H9 (cell line): ENCODE measurements at regions not wholly inside any gene's neighbourhood (a gene's known extent, or its start where the extent isn't known, plus 50 kb on each side); places are given as distances from the start of the nearest gene placed in this dataset.

Source experiments
- DNase-seq: peaks from one replicate; pipeline ENCODE4 v3.0.0-alpha.2; 2017
- H2AFZ ChIP-seq: one replicate; pipeline ENCODE4 v1.6.1; 2013; ENCODE audit warnings: mild to moderate bottlenecking, low read length, control low read depth, moderate library complexity
- H2AK5ac ChIP-seq: 2 replicates; pipeline ENCODE4 v1.6.1; 2013; ENCODE audit warnings: low read length, control low read depth, mixed read lengths; ENCODE audit not compliant: insufficient read length
- H2BK120ac ChIP-seq: one replicate; pipeline ENCODE4 v1.6.1; 2013; ENCODE audit warnings: low read depth, mild to moderate bottlenecking, low read length, control low read depth, inconsistent platforms; ENCODE audit not compliant: poor library complexity, severe bottlenecking
- H2BK12ac ChIP-seq: 2 replicates; pipeline ENCODE4 v1.6.1; 2013; ENCODE audit warnings: low read length, control low read depth, mixed read lengths, low read depth; ENCODE audit not compliant: insufficient read length
- H2BK15ac ChIP-seq: 2 replicates; pipeline ENCODE4 v1.6.1; 2013; ENCODE audit warnings: low read depth, low read length, control low read depth
- H2BK20ac ChIP-seq: one replicate; pipeline ENCODE4 v1.6.1; 2013; ENCODE audit warnings: low read depth, mild to moderate bottlenecking, low read length, control low read depth, inconsistent platforms; ENCODE audit not compliant: poor library complexity, severe bottlenecking
- H2BK5ac ChIP-seq: 2 replicates; pipeline ENCODE4 v1.6.1; 2013; ENCODE audit warnings: low read length, control low read depth, mixed read lengths; ENCODE audit not compliant: insufficient read length
- H3K14ac ChIP-seq: 2 replicates; pipeline ENCODE4 v1.6.1; 2013; ENCODE audit warnings: low read length, control low read depth; ENCODE audit not compliant: insufficient read depth
- H3K18ac ChIP-seq: 2 replicates; pipeline ENCODE4 v1.6.1; 2013; ENCODE audit warnings: low read depth, mild to moderate bottlenecking, mixed read lengths, low read length, control low read depth; ENCODE audit not compliant: insufficient read length
- H3K23ac ChIP-seq: 2 replicates; pipeline ENCODE4 v1.6.1; 2013; ENCODE audit warnings: low read length, control low read depth, mixed read lengths, low read depth; ENCODE audit not compliant: insufficient read length
- H3K23me2 ChIP-seq: 2 replicates; pipeline ENCODE4 v1.6.1; 2013; ENCODE audit warnings: low read depth, mild to moderate bottlenecking, mixed read lengths, low read length, control low read depth; ENCODE audit not compliant: insufficient read length, poor library complexity, severe bottlenecking
- H3K27ac ChIP-seq: 2 replicates; pipeline ENCODE4 v1.5.1; 2013; ENCODE audit warnings: low read length, control low read depth, mixed read lengths, low read depth; ENCODE audit not compliant: insufficient read length
- H3K27me3 ChIP-seq: 2 replicates; pipeline ENCODE4 v1.6.1; 2013; ENCODE audit warnings: low read length, control low read depth, inconsistent platforms; ENCODE audit not compliant: insufficient read depth
- H3K4ac ChIP-seq: 2 replicates; pipeline ENCODE4 v1.6.1; 2013; ENCODE audit warnings: low read depth, mild to moderate bottlenecking, control low read depth, inconsistent platforms, low read length, moderate library complexity
- H3K4me1 ChIP-seq: 2 replicates; pipeline ENCODE4 v1.6.1; 2013; ENCODE audit warnings: low read length, control low read depth, inconsistent platforms; ENCODE audit not compliant: insufficient read depth
- H3K4me2 ChIP-seq: 2 replicates; pipeline ENCODE4 v1.6.1; 2013; ENCODE audit warnings: low read length, control low read depth, mixed read lengths; ENCODE audit not compliant: insufficient read length, insufficient read depth
- H3K56ac ChIP-seq: 2 replicates; pipeline ENCODE4 v1.6.1; 2013; ENCODE audit warnings: low read depth, mild to moderate bottlenecking, mixed read lengths, low read length, control low read depth; ENCODE audit not compliant: insufficient read length
- H3K79me1 ChIP-seq: 2 replicates; pipeline ENCODE4 v1.6.1; 2013; ENCODE audit warnings: low read depth, mild to moderate bottlenecking, moderate library complexity, low read length, control low read depth, inconsistent platforms; ENCODE audit not compliant: insufficient read depth, poor library complexity, severe bottlenecking
- H3K79me2 ChIP-seq: 2 replicates; pipeline ENCODE4 v1.6.1; 2013; ENCODE audit warnings: low read length, control low read depth, inconsistent platforms; ENCODE audit not compliant: insufficient read depth
- H3K9ac ChIP-seq: 2 replicates; pipeline ENCODE4 v1.6.1; 2013; ENCODE audit warnings: low read length, control low read depth, mixed read lengths; ENCODE audit not compliant: insufficient read length; ENCODE audit errors: extremely low read depth
- H3K9me3 ChIP-seq: one replicate; pipeline ENCODE4 v1.6.1; 2013; ENCODE audit warnings: low read depth, low read length, inconsistent platforms; ENCODE audit not compliant: control insufficient read depth
- H3T11ph ChIP-seq: one replicate; pipeline ENCODE4 v1.6.1; 2013; ENCODE audit warnings: mild to moderate bottlenecking, low read length, control low read depth, inconsistent platforms
- H4K20me1 ChIP-seq: one replicate; pipeline ENCODE4 v1.6.1; 2013; ENCODE audit not compliant: control insufficient read depth, insufficient read length, insufficient read depth
- H4K5ac ChIP-seq: 2 replicates; pipeline ENCODE4 v1.6.1; 2013; ENCODE audit warnings: low read depth, mild to moderate bottlenecking, mixed read lengths, low read length, control low read depth; ENCODE audit not compliant: insufficient read length
- H4K8ac ChIP-seq: replicated peaks from 2 replicates; pipeline ENCODE4 v1.6.1; 2013; ENCODE audit warnings: low read length, control low read depth, mixed read lengths, low read depth; ENCODE audit not compliant: insufficient read length
- H4K91ac ChIP-seq: 2 replicates; pipeline ENCODE4 v1.6.1; 2013; ENCODE audit warnings: low read depth, mild to moderate bottlenecking, moderate library complexity, mixed read lengths, low read length, control low read depth; ENCODE audit not compliant: insufficient read length
- H3K27ac Mint-ChIP-seq, 3 experiments: 2 replicates in 2 of 3; 3 replicates in 1 of 3; pipeline ENCODE4 v1.8.0; 2020 to 2021; ENCODE audit warnings: mixed read lengths in 3 of 3, mild to moderate bottlenecking in 1 of 3, moderate library complexity in 1 of 3
- H3K27me3 Mint-ChIP-seq: 2 replicates; pipeline ENCODE4 v1.8.0; 2021; ENCODE audit warnings: low read depth, mild to moderate bottlenecking, moderate library complexity, mixed read lengths
- H3K36me3 Mint-ChIP-seq, 3 experiments: 2 replicates in 2 of 3; 3 replicates in 1 of 3; pipeline ENCODE4 v1.8.0; 2020 to 2021; ENCODE audit warnings: low read depth in 3 of 3, mixed read lengths in 3 of 3; ENCODE audit not compliant: insufficient read depth in 1 of 3
- H3K4me1 Mint-ChIP-seq, 2 experiments: 2 replicates each; pipeline ENCODE4 v1.8.0; 2020; ENCODE audit warnings: mixed read lengths in 2 of 2
- H3K4me3 Mint-ChIP-seq, 2 experiments: 2 replicates in 1 of 2; 3 replicates in 1 of 2; pipeline ENCODE4 v1.8.0; 2020 to 2021; ENCODE audit warnings: mild to moderate bottlenecking in 2 of 2, mixed read lengths in 2 of 2, moderate library complexity in 1 of 2
- H3K9me3 Mint-ChIP-seq, 2 experiments: 2 replicates in 1 of 2; 3 replicates in 1 of 2; pipeline ENCODE4 v1.8.0; 2020; ENCODE audit warnings: mild to moderate bottlenecking in 2 of 2, mixed read lengths in 2 of 2, moderate library complexity in 1 of 2
- CTCF ChIP-seq: fragments of 200-600 bp; sonication (generic); conservative IDR thresholded peaks from 3 replicates; pipeline ENCODE4 v1.8.0; 2021; ENCODE audit warnings: antibody characterized with exemption, mild to moderate bottlenecking
- WGBS: extraction: QIAGEN DNeasy Blood & Tissue Kit; methylation state at CpG from one replicate; pipeline ENCODE4 v1.1.7; 2013; ENCODE audit warnings: missing lambda C conversion rate, low lambda C conversion rate, mixed read lengths; ENCODE audit not compliant: insufficient read length; ENCODE audit errors: extremely low coverage; 5-methylcytosine and 5-hydroxymethylcytosine counted together

- H3K27ac Mint-ChIP-seq, result peak overlapping the region in 1 of 3 experiments; percentile 42; a peak in 1 of 7 replicates
- TF ChIP-seq CTCF, result no peak
- Histone ChIP-seq H3K79me2 (no peaks in the 10 kb centered on the region), H2BK5ac (no peak overlapping the region), H2BK20ac (no peak overlapping the region), H2BK15ac (no peak overlapping the region), H3T11ph (no peak overlapping the region), H2BK120ac (no peak overlapping the region), H3K27ac (no peak overlapping the region), H3K79me1 (no peaks in the 10 kb centered on the region), H2BK12ac (peak overlapping the region; percentile 29), H3K23me2 (no peaks in the 10 kb centered on the region), H3K4me1 (peaks cover 2% of the 10 kb centered on the region; the same call in 1 of the 2 replicates), H2AFZ (no peak overlapping the region), H4K8ac (no peak overlapping the region), H2AK5ac (no peak overlapping the region), H3K18ac (no peak overlapping the region), H3K4me2 (no peak overlapping the region), H3K9ac (no peak overlapping the region), H4K5ac (no peak overlapping the region), H3K27me3 (no peaks in the 10 kb centered on the region), H3K14ac (peak overlapping the region; percentile 75; the same call in 1 of the 2 replicates), H4K91ac (no peak overlapping the region), H3K56ac (no peak overlapping the region), H3K9me3 (no peaks in the 10 kb centered on the region), H3K23ac (no peak overlapping the region), H3K4ac (no peak overlapping the region), H4K20me1 (no peaks in the 10 kb centered on the region)
- no peaks in the 10 kb centered on the region for H3K9me3 Mint-ChIP-seq
- no peak for DNase-seq
- H3K4me3 Mint-ChIP-seq, result no peak overlapping the region
- H3K36me3 Mint-ChIP-seq, result no peaks in the 10 kb centered on the region
- H3K27me3 Mint-ChIP-seq, result peaks cover 6% of the 10 kb centered on the region
- WGBS, result no CpG with 5 or more reads among the region's 1 CpG
- peaks cover 24 to 28% of the 10 kb centered on the region in 2 experiments for H3K4me1 Mint-ChIP-seq
Observed at GRCh38 chr10:121104476-121105111, 253.4 kb downstream of the WDR11 start.
